ENCODE measurements at regions not wholly inside any gene's neighbourhood (a gene's known extent, or its start where the extent isn't known, plus 50 kb on each side); places are given as distances from the start of the nearest gene placed in this dataset.
"Not testable (repeated sequence)": the region's sequence is repeated elsewhere in the genome, so short reads cannot be mapped to it uniquely, and the experiment has no call there.

- no peak for DNase-seq
These were observed 149.7 kb upstream of the CDIN1 start for GRCh38 chr15:36429707-36430106.

DNA sequence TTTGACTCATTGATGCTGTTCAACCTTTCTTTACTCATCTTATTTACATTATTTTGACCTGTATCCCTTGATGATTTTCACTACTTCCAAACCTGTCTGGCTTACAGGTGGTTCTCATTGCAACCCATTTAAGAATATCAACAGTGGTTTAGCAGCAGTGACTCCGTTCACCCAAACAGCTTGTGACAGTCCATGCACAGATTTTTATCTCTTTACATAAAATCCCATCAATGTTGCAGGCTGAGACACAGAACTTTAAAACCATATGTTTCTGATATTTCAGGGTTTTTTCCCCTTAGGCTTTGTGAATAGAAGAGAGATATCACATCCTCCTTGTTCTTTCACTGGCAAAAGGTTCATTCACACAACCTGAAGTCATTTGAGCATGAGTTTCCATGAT, 149.1 kb upstream of the CDIN1 start:
- no peak for DNase-seq

GRCh38 chr15:36430726-36431265, 148.6 kb upstream of the CDIN1 start:
- no peak for DNase-seq

DNA sequence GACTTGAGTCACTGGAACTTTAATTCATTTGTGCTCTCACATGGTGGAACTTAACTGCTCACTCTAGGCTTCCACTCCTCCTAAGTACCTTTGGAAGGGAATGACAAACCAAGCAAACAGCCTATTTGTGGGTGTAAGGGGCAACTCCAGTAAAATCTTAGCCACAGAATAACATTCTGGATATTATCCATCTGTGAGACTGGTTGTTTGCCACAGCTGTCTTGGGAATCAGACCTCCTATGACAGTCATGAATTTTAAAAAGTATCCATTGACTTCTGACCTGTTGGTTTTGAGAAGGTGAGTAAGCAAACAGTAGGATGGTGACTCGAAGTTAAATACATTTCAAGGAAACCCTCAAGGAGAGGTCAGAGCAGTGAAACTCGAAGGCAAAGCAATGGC, 147.3 kb upstream of the CDIN1 start:
- no peak for DNase-seq

- no peak for DNase-seq
These were observed 145.2 kb upstream of the CDIN1 start for GRCh38 chr15:36434177-36434576.

GRCh38 chr15:36438499-36438898, 140.9 kb upstream of the CDIN1 start:
- no peak for DNase-seq

DNA sequence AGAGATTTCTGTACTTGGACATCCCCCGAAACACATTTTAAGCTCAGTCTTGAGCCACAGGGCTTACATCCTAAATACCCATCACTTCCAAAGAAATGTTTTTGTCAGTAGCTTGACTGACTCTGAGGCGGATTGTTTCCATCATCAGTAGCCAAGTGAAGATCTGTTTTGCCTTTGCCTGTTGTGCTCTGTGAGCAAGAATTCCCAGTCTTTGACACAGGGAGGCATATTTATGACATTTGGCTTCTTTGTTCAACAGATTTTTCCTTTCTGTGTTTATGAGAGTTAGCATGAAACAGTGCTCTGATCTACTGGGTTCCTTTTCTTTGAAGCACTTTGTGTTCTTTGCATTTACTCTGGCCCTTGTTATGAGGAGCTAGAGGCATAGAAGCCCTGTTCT, 132.1 kb upstream of the CDIN1 start:
- no peak for DNase-seq

DNA sequence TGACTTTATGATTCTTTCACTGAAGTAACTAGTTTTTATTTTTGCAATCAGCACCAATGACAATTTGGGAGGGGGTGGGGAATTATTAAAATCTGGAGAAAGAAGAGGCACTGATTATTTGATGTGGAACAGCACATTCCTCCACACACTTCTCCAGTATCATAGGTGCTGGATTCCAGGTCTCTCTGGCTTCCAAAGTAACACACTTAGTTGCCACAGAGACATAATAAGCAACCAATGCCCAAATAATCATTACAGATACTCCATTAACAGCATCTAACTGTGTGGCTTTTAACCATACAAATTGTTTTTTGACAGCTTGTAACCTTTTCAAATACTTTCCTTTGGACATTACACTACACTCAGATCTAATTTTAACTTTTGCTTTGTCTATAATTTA, 131.0 kb upstream of the CDIN1 start:
- DNase-seq = no peak

DNA sequence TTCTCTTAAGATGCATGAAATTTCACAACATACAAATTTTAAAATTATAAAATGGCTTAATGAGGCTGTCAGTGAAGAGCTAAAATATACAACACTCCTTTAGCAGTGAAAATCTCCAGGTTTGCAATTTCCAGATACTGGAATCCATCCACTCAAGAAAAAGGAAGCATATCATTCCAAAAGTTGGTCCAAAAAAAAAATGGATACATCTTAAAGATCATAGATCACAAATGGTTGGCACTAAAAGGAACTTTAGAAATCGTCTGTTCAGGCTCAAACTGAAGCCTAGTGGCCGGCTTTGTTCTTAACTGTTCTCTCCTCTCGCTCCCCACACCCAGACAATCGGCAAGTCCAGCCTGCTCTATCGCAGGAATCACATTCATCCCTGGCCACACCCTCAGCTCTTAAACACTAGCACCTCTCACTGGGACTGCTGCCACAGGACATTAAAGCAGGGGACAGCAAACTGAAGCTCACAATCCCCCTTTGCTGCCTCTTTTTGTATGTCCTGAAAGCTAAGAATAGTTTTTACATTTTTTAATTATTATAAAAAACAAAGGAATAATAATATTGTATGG, 130.3 kb upstream of the CDIN1 start:
- DNase-seq = no peak

GRCh38 chr15:36449662-36450145, 129.7 kb upstream of the CDIN1 start:
- no peak for DNase-seq

DNA sequence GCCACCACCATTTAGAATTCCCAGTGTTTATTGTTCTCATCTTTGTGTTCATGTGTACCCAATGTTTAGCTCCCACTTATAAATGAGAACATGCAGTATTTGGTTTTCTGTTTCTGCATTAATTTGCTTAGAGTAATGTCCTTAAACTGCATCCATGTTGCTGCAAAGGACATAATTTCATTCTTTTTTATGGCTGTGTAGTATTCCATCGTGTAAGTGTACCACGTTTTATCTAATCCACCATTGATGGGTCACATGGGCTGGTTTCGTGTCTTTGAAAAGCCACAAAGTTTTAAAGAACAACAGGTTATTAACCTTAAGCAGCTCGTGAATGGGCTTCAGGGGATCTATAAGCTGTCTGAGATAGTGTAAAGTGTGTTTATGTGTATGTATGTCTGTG, 125.2 kb upstream of the CDIN1 start:
- DNase-seq = not testable (repeated sequence)

- no peak for DNase-seq
These were observed 121.0 kb upstream of the CDIN1 start for GRCh38 chr15:36458411-36458810.

- no peak for DNase-seq
These were observed 114.1 kb upstream of the CDIN1 start for GRCh38 chr15:36465304-36465703.

GRCh38 chr15:36468746-36469145, 110.7 kb upstream of the CDIN1 start:
- no peak for DNase-seq

DNA sequence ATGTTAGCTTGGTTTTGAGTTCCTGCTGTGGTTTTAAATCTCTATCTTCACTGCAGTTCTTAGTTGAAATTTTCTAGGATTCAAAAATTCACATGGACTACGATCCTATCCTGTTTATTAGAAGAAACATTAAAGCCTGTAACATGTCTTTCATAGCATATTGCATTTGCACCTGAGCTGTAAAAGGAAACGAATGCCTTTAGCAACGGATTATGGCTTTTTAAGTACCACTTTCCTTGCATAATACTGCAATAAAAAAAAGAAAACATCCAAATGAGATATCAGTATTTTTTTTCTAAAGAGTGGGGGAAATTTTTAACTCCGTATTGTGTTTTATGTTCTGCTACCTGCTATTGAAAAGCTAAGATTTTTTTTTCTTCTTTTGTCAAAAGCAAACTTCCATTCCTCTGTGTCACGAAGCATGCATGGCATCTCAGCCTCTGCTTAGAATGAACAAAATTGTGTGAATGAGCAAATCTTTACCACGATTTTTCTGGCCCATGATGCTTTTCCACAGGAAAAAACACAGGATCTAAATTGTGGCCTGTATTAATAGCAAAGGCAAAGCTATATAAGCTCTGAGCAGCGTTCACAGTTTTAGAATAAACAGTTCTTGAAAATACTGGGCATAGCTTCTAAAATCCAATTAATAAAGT, 110.0 kb upstream of the CDIN1 start:
- DNase-seq = no peak

GRCh38 chr15:36472672-36473071, 106.8 kb upstream of the CDIN1 start:
- DNase-seq = no peak

- DNase-seq = no peak
These were observed 100.9 kb upstream of the CDIN1 start for GRCh38 chr15:36478561-36478960.

- no peak for DNase-seq
These were observed 100.1 kb upstream of the CDIN1 start for GRCh38 chr15:36479200-36479896.

- no peak for DNase-seq
These were observed 98.3 kb upstream of the CDIN1 start for GRCh38 chr15:36481156-36481555.

- no peak for DNase-seq
These were observed 96.0 kb upstream of the CDIN1 start for GRCh38 chr15:36483409-36483808.

DNA sequence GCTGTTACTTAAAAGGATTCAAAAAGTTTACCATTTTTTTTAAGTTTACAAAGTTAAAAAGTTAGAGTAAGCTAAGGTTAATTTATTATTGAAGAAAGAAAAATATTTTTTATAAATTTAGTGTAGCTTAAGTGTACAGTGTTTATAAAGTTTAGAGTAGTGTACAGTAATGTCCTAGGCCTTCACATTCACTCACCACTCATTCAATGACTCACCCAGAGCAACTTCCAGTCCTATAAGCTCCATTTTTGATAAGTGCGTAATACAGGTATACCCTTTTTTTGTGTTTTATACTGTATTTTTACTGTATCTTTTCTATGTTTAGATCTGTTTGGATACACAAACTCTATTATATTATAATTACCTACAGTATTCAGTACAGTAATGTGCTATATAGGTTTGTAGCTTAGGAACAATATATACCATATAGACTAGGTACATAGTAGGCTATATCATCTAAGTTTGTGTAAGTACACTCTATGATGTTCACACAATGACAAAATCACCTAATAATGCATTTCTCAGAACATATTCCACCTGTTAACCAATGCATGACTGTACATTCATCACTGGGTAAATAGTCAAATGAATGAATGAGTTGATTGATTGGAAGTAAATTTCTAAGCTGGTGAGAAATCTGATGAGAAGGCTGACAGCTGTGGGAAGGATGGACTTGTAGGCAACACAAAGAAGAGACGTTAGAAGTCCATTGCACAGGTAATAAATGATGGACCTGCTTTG, 95.2 kb upstream of the CDIN1 start:
- DNase-seq = no peak

DNA sequence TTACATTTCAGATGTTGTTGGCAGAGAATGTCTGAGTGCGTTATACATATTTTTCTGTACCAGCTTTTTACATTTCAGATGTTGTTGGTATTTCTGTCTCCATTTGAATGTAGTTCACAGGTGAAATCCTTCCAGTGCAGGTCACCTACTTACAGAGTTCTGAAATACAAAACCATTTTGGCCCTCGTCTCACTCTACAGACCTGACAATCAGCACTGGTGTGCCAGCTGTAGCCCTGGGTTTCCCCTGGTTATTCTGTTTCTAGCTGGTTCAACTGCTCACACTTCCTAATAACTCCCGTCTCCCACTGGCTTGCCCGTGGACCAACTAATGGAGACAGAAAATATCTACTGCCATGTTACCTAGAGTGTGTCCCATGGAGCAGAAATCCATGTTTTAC, 87.5 kb upstream of the CDIN1 start:
- no peak for DNase-seq

DNA sequence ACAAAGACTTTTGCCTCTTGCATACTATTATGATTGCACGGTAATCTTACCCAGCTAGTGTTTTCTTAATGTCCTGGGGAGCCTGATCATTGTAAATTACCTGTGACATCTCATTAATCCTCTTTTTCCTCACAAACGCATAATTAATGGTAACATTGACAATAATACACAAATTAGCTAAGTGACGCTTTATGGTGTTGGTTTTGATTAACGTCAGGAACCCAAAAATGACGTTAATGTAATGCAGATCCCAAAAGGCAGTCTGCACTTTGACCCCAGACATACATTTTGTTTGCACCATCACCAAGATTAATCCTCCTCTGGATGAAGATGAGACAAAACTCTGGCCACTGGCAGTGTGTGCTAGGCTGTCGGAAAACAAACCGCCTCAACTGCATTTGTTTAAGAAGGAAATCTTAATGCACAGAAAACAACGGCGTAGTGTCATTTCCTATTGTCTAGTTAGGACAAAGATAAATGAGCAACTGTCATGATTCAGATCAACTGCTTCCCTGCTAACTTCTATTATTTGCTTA, 83.9 kb upstream of the CDIN1 start:
- DNase-seq = no peak

Measured in T-helper 1 cell (primary cell).